HL-60/S4 (cell line): ENCODE measurements at regions not wholly inside any gene's neighbourhood (a gene's known extent, or its start where the extent isn't known, plus 50 kb on each side); places are given as distances from the start of the nearest gene placed in this dataset.

ENCODE experiments used
- in situ Hi-C: fragments of 300-500 bp; cut with MboI; formaldehyde crosslinking; loops from 2 replicates; pipeline ENCODE4 v1.14.3; 2022; ENCODE audit warnings: low sequenced_read_pairs

GRCh38 chr16:86034421-86034919, 135.5 kb downstream of the IRF8 start:
- in situ Hi-C loops, result loop anchor here (25.0 kb wide), 1 partner anchor 478 kb away; the partner anchor contains the start of gene FOXF1

DNA sequence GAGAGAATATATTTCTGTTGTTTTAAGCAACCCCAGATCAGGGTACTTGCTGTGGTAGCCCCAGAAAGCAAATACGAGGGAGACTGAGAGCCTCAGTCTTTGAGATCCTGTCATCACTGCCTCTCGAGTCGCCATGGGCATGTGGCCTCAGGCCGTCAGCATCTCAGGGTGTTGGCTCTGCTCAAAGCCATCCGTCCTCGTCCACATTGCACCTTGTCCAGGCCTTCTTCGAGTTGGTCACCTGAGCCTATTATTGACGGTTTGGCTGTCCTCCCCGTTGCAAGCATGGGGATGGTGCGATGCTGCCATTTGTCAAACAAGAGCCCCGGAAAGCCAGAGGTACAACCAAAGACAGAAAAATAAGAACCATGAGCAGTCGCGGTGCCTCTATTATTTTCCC, 136.9 kb downstream of the IRF8 start:
- in situ Hi-C loops, result loop anchor here (25.0 kb wide), 1 partner anchor 476 kb away; the partner anchor contains the start of gene FOXF1

DNA sequence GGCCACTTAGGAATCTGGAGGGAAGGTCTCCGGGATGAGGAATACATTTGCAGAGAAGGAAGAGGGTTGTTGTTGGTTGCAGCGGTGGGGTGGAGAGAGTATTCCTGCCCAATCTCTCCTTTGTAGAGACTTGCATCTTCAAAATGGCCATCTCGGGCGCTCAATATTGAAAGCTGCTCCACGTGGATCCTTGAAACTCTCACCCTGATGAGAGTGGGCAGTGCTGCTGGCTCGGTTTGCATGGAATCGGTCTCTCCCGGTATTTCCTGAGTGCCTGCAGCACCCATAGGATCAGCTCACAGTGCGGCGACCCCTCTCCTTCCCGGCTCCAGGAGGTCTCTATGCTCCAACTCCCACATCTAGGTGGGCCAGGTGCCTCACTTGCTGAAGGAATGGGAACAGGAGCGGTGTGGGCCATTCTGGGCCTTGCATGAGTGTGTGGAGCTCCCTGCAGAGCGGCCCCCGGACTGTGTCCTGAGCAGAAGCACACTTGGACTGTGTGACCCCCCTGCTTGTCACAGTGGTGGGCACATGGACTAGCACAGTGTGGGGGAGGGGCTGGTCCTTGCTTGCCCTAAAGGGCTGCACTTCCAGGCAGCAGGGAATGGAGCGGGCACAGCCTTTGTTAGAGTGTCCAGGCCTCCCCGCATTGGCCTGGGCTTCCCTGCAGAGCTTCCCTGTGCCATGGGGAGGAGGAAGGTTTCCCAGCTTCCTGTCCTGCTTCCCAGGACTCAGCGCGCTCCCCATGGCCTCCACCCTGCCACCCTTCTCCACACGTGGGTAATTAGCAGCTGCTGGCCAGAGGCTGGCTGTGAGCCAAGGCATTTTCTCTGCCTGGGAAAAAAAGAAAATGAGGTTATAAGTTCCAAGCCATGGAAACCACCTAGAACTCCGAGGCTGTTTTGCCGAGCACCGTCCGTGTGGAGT, 139.3 kb downstream of the IRF8 start:
- in situ Hi-C loops, result loop anchor here (25.0 kb wide), 1 partner anchor 474 kb away; the partner anchor contains the start of gene FOXF1

- in situ Hi-C loops, result loop anchor here (25.0 kb wide), 1 partner anchor 473 kb away; the partner anchor contains the start of gene FOXF1
These were observed 140.0 kb downstream of the IRF8 start for GRCh38 chr16:86038926-86039310.

- in situ Hi-C loops, result loop anchor here (25.0 kb wide), 1 partner anchor 473 kb away; the partner anchor contains the start of gene FOXF1
These were observed 140.6 kb downstream of the IRF8 start for GRCh38 chr16:86039606-86040005.

- in situ Hi-C loops, result loop anchor here (25.0 kb wide), 1 partner anchor 472 kb away; the partner anchor contains the start of gene FOXF1
These were observed 141.5 kb downstream of the IRF8 start for GRCh38 chr16:86040496-86040895.

DNA sequence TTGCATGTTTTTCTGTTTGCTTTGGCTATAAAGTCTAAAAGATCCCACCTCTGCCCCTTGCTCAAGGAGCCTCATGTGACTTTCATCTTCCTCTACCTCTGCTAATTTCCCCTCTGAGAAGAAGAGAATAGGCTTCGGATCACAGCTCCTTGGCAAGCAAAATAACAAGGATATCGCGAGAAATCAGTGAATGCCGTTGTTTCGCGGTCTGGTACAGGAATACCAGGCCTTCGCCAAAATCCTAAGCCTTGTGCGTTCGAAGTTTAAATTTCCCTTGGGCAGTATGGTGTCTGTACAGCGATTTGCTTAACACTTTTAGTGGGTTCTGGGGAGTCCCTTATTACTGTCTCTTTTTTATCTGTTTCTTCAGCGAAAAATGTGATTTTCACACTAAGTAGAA, 142.3 kb downstream of the IRF8 start:
- in situ Hi-C loops, result loop anchor here (25.0 kb wide), 1 partner anchor 471 kb away; the partner anchor contains the start of gene FOXF1

GRCh38 chr16:86041807-86042206, 142.8 kb downstream of the IRF8 start:
- in situ Hi-C loops, result loop anchor here (25.0 kb wide), 1 partner anchor 470 kb away; the partner anchor contains the start of gene FOXF1

DNA sequence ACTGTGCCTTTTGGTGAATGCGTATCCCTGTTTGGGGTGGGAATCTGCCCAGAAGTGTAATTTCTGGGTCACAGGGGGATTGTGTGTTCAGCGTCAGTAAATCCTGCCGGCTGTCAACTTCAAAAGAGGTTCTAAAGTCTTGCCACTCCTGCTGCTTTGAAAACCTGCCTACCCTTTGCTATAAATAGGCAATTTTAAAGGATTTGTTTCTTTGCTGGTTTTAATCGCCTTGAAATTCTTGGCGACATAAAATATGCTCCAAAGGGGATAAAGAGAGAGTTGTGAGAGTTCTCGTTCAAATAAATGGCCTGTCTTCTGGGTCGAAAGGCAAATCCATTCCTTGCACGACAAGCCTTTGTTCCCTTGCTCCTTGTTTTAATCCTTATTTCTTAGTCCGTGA, 143.4 kb downstream of the IRF8 start:
- in situ Hi-C loops, result loop anchor here (25.0 kb wide), 1 partner anchor 470 kb away; the partner anchor contains the start of gene FOXF1

DNA sequence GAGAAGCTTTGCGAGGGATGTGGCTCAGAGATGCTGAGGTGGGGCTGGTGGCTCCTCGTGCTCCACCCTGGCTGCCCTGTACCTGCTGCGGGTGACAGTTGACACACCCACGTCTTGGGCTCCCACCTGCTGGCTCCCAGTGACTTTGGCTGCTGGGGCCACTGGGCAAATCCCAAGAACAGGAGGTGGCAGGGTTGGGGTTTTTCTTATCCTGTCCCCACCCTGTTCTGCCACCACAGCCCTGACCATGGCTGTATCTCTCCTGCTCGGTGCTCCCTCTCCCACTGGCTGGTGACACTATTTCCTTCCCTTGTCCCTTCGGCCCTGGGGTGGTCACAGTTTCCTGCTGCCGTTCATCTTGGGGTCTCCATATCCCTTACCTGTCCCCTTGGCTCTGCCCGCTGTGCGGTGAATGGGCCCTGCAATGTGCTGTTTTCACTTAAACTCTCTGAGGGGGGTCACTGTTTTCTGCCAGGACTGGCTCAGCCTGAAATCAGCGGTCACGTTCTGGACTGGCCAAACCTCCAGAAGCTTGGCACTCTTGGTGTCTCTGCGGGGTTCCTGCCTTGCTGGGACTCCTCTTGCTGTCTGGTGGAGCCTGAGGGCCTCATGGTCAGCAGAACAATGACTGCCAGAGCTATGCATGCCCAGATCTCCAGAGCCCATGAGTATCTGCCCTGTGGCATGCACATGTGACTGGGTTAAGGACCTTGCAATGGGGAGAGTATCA, 144.2 kb downstream of the IRF8 start:
- in situ Hi-C loops, result loop anchor here (25.0 kb wide), 1 partner anchor 469 kb away; the partner anchor contains the start of gene FOXF1

- in situ Hi-C loops, result loop anchor here (25.0 kb wide), 1 partner anchor 468 kb away; the partner anchor contains the start of gene FOXF1
These were observed 145.3 kb downstream of the IRF8 start for GRCh38 chr16:86044241-86044671.

DNA sequence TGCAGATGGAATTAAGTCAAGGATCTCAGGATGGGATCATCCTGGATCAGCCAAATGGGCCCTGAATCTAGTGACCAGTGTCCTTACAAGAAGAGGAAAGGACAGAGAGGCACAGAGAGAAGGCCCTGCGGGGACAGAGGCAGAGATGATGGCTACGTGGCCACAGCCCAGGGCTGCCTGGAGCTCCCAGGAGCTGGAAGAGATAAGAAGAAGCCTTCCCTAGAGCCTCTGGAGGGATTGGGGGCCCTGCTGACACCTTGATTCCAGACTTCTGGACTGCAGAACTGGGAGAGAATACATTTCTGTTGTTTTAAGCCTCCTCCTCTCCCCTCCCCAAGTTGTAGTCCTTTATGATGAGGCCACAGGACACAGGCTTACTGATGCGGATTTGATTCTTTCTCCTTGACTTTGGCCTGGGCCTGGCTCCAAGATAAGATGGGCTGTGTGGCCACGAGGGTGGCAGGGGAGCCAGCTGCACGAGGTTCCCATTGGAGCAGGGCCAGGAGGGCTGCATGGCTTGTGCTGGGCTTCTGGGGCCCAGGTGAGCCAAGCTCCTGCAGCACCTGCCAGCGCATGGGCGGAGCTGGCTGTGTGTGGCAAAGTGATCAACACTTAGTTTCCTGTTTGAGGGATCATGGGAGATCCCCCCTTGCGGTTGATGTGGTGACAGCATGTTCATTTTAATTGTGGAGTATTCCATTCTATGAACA, 146.1 kb downstream of the IRF8 start:
- in situ Hi-C loops, result loop anchor here (25.0 kb wide), 1 partner anchor 467 kb away; the partner anchor contains the start of gene FOXF1

GRCh38 chr16:86045591-86045971, 146.6 kb downstream of the IRF8 start:
- in situ Hi-C loops, result loop anchor here (25.0 kb wide), 1 partner anchor 467 kb away; the partner anchor contains the start of gene FOXF1

DNA sequence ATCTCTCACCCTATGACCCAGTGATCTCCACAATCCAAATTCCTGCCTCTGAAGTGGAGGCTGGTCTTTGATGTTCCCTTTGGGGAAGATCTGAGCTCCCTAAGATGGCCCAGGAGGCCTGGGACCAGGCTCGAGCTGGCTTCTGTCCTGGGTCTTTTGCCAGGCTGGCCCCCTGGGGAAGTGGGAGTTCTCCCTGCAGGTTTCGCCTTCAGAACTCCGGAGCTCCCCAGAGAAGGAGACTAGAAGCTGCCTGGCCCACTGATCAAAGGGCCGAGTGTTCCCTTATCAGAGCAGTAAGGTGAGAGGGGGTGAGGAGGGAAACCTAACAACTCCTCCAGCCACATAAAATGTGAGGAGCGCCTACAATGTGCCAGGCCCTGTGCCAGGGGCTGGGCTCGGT, 147.1 kb downstream of the IRF8 start:
- in situ Hi-C loops, result loop anchor here (25.0 kb wide), 1 partner anchor 466 kb away; the partner anchor contains the start of gene FOXF1

DNA sequence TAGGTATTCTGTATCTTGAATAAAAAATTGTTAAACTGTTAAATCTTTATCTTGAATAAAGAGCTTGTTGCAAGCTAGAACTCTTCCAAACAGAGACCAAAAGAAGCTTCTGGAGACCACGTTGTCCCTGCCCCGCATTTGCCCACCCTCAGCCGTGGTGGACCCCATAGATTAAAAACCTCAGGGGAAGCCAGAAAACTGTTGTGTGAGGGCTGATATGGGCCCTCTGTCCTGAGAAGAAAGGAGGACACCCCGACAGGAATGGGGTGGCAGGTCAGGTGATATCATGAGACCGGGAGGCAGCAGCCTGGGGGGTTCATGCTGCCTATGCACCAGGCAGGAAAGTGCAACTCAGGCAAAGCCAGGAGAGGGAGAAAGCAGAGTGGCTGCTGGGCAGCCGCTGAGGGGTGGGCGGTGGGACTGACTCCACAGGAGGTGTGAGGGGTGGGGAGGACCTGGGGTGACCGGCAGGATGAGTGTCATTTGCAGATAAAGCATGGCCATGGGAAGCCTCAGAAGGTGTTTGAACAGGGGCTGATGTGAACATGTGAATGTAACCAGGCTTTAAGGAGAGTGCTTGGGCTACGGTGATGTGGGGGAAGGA, 147.8 kb downstream of the IRF8 start:
- in situ Hi-C loops, result loop anchor here (25.0 kb wide), 1 partner anchor 466 kb away; the partner anchor contains the start of gene FOXF1

GRCh38 chr16:86048221-86048620, 149.3 kb downstream of the IRF8 start:
- in situ Hi-C loops, result loop anchor here (25.0 kb wide), 1 partner anchor 464 kb away; the partner anchor contains the start of gene FOXF1

- in situ Hi-C loops, result loop anchor here (25.0 kb wide), 1 partner anchor 463 kb away; the partner anchor contains the start of gene FOXF1
These were observed 150.1 kb downstream of the IRF8 start for GRCh38 chr16:86048882-86049585.

DNA sequence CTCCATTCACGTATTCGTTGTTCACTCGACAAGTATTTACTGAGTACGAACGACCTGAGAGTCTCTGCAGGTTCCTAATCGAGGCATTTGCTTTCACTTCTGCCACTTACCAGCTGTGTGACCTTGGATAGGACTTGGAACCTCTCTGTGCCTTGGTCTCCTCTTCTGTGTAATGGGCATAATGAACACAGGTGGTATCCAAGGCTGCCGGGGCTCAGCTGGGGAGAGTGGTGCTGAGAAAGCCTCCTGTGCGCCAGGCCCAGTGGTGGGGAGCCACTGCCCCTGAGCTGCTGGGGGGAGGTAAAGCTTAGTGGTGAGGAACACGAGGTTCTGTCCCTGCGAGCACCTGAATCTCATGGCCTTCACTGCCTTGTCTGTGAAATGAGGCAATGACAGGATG, 150.7 kb downstream of the IRF8 start:
- in situ Hi-C loops, result loop anchor here (25.0 kb wide), 1 partner anchor 463 kb away; the partner anchor contains the start of gene FOXF1

DNA sequence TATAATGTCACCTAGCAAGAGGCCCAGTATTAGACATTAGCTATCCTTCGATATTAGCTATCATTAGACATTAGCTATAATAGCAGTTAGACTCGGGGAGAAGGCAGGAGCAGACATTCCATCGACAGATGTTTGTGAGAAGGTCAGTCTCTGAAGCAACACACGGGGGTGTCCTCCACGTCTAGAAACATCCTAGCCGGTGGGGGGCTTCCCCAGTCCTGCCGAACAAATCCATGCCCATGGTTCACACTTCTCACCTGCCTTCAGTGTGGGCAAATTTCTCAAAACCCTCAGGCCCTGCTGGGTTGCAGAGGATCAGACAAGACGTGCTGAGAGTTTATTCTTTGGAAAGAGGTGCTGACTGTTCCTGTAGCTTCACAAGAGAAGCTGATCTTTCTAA, 151.1 kb downstream of the IRF8 start:
- in situ Hi-C loops, result no loop called here
